ENCODE measurements at regions not wholly inside any gene's neighbourhood (a gene's known extent, or its start where the extent isn't known, plus 50 kb on each side); places are given as distances from the start of the nearest gene placed in this dataset.
A peak's percentile ranks its signal among the peaks of the same experiment; 100 is the strongest.
"Not testable (repeated sequence)": the region's sequence is repeated elsewhere in the genome, so short reads cannot be mapped to it uniquely, and the experiment has no call there.

- no peak for DNase-seq (ENCODE audit: low read depth, low spot score)
Measured at GRCh38 chr12:90695415-90695814, 259.6 kb downstream of the CCER1 start.

- DNase-seq (ENCODE audit: low read depth, low spot score) = no peak
Measured at GRCh38 chr12:90690120-90690519, 264.9 kb downstream of the CCER1 start.

- not testable (repeated sequence) for DNase-seq (ENCODE audit: low read depth, low spot score)
Measured at GRCh38 chr12:90687682-90688081, 267.3 kb downstream of the CCER1 start.

- DNase-seq (ENCODE audit: low read depth, low spot score) = no peak
Measured at GRCh38 chr12:90683871-90684270, 271.1 kb downstream of the CCER1 start.

DNA sequence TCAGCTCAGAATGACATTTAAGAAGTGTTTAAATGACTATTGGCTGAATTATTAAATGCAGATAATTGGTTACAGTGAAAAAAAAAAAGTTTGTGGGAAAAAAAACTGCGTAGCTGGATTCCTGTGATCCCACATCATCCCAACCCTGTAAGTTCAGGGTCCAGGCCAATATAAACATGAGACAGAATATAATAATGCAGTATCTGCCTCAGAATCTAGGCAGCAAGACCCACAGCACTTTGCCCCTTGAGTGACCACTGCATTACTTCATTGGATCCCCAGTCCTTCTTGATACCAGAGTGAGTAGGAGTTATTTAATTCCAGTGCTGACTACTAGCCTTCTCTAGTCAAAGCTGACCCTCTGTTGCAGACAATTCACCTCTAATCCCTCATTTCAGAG, 272.6 kb downstream of the CCER1 start:
- no peak for DNase-seq (ENCODE audit: low read depth, low spot score)

GRCh38 chr12:90679674-90680073, 275.3 kb downstream of the CCER1 start:
- no peak for DNase-seq (ENCODE audit: low read depth, low spot score)

DNA sequence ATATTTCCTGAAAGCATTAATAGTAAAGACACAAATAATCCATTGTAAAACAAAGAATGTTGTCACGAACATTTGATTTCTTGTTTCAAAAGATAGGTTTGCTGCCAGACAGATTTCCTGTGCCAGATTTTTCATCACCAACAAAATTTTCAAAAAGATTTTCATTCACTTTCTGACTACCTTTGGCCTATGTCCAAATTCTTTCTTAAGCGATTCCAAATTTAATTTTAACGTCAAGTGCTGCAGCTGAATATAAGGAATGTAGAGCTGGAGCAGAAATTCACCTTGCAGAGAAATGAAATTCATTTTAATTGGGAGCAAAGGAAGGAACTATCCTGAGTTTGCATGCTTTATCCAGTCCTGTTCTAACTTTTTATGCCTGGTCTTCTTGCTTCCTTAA, 277.4 kb downstream of the CCER1 start:
- no peak for DNase-seq (ENCODE audit: low read depth, low spot score)

DNA sequence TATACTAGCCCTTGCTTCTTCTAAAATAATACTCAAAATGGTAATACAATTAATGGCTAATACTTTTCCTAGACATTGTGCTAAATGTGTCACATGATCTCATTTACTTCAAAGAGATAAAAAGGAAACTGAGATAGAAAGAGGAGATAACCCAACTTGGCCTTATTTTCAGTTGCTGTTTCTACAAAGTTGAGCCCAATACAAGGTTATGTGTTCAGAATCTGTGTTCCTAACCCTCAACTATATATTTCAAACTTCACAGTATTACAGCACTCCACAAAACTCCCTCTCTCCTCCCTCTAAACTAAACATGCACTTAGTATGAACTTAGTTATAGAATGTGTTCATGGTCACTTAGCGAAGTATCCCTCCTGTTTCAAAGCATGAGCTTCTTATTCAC, 277.9 kb downstream of the CCER1 start:
- no peak for DNase-seq (ENCODE audit: low read depth, low spot score)

- no peak for DNase-seq (ENCODE audit: low read depth, low spot score)
Measured at GRCh38 chr12:90675106-90675505, 279.9 kb downstream of the CCER1 start.

DNA sequence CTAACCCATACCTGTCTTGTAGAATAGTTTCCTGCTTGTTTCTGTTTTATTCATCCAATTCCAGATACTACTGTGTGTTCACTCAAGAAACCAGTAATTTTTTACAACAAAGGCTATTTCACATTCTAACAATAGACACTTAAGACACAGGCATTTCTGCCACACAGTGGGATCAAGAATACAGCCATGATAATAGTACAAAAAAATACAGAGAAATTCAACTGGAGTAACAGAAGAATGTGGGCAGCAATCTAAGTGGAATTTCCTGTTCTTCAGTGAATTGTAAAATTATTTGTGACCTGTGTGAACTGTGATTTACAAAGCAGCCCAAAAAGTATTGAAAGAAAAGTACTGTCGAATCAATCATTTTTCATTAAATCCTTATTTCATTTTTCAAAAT, 282.9 kb downstream of the CCER1 start:
- DNase-seq (ENCODE audit: low read depth, low spot score) = peak; percentile 30

DNA sequence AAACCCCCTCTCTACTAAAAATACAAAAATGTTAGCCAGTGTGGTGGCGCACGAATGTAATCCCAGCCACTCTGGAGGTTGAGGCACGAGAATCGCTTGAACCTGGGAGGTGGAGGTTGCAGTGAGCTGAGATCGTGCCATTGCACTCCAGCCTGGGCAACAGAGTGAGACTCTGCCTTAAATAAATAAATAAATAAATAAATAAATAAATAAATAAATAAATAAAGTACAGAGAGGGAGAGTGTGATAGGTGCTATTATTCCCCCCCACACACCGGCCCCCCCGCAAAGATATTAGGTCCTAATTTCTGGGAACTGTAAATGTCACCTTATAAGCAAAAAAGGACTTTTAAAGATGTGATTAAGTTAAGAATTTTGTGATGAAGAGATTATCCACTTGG, 291.0 kb downstream of the CCER1 start:
- not testable (repeated sequence) for DNase-seq (ENCODE audit: low read depth, low spot score)

GRCh38 chr12:90659060-90659459, 295.9 kb downstream of the CCER1 start:
- DNase-seq (ENCODE audit: low read depth, low spot score) = no peak

DNA sequence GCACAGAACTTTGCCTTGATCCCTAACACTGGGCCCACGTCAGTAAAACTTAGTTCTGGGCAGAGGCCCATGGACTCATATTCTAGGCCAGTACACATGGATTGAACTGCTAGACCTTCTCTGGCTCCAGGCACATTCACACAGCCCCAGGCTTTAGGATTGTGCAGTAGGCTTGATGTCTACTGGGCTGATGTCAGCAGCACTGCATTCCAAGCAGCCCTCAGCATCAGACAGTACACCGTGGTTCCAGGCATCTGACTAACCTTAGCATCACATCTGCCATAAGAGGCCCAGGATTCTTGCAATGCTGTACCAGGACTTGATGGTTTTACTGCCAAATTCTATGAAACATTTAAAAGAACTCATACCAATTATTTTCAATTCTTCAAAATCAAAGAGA, 301.9 kb downstream of the CCER1 start:
- DNase-seq (ENCODE audit: low read depth, low spot score) = no peak

DNA sequence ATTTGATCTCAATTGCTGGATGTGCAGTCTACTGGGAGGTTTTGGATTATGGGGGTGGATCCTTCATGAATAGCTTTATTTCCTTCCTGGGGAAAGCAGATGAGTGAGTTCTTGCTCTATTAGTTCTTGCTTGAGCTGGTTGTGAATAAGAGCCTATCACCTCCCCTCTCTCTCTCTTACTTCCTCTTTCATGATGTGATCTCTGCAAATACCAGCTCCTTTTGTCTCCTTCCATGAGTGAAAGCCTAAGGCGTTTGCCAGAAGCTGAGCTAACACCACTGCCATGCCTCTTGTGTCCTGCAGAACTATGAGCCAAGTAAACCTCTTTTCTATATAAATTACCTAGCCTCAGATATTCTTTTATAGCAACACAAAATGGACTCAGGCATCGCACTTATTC, 302.7 kb downstream of the CCER1 start:
- no peak for DNase-seq (ENCODE audit: low read depth, low spot score)

DNA sequence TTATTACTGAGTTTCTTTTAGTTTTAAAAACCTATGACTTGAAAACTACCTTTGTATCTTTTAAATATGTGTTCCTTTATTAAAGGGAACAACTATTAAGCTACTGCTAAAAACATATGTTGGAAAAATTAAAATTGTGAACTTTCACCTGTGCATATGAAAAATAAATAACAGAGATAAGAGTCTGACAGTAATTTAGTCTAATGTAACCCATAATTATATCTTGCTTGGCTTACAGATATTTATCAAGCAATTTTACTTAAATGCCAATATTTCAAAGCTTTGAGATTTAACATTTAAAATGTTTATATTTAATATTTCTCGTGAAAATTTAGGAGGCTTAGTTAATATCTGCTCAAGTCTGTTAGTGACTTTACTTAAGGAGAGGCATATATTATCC, 309.8 kb downstream of the CCER1 start:
- no peak for DNase-seq (ENCODE audit: low read depth, low spot score)

- DNase-seq (ENCODE audit: low read depth, low spot score) = no peak
Measured at GRCh38 chr12:90631591-90632212, 323.3 kb downstream of the CCER1 start.

GRCh38 chr12:90630006-90630405, 325.0 kb downstream of the CCER1 start:
- no peak for DNase-seq (ENCODE audit: low read depth, low spot score)

GRCh38 chr12:90628213-90628612, 326.8 kb downstream of the CCER1 start:
- no peak for DNase-seq (ENCODE audit: low read depth, low spot score)

GRCh38 chr12:90627180-90627896, 327.6 kb downstream of the CCER1 start:
- DNase-seq (ENCODE audit: low read depth, low spot score) = no peak

DNA sequence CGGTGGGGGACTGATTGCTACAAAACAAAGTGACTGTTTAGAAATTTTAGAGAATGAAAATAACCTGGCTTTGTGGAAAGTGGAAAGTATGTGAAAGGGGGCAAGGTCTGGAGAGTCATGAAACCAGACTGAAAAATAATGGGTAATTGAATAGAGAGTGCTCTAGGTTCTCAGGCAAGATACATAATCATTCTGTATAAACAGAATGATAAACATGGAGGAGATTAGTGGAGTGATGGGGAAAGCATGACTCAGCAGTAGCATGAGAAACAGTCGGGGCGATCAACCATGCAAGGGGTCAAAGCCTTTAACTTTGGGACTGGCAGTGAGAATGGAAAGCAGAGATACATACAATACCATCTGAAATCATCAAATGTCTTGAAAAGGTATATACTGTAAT, 332.5 kb downstream of the CCER1 start:
- DNase-seq (ENCODE audit: low read depth, low spot score) = no peak

- DNase-seq (ENCODE audit: low read depth, low spot score) = no peak
Measured at GRCh38 chr12:90621927-90622326, 333.0 kb downstream of the CCER1 start.

DNA sequence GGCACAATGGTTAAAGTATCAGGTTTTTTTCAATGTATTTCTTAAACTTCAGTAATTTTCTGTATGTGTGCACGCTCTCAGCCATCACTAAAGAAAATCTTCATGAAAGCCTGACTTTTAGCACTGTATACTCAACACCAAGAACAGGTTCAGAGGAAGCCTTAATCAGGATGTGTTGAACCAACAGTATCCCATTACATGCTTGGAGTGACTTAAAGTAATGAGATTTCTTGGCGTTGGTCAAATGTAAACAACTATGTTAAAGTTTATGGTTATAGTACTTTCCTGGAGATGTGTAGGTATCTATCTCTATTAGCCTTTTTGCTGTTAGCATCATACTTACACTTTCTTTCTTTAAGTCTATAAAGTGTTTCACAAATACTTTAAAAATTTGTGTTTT, 335.0 kb downstream of the CCER1 start:
- no peak for DNase-seq (ENCODE audit: low read depth, low spot score)

DNA sequence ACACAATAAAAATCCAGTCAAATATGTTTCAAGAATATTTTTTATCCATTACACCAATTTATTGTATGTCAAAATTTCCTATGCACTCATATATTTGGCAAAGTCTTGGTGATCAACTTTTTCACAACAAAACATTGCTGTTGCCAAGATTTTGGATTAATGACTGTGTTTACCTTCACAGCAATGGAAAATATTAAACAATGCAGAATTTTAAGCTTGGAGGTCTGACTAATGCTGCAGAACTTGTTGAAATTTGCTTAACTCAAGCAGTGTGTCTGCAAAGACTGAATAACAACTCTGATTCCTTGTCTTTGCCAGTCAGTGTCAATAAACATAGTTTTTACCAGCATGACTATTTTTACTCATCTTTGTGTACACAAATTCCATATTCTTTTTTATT, 336.4 kb downstream of the CCER1 start:
- peak; percentile 4 for DNase-seq (ENCODE audit: low read depth, low spot score)
